Body of pancreas (tissue), 4 donors: ENCODE measurements at regions not wholly inside any gene's neighbourhood (a gene's known extent, or its start where the extent isn't known, plus 50 kb on each side); places are given as distances from the start of the nearest gene placed in this dataset.

Source experiments
- ATAC-seq: fragments of 150-250 bp; one replicate; pipeline ENCODE4 v1.9.1; 2016
- DNase-seq, 4 donors: peaks; one replicate each; pipeline ENCODE4 v3.0.0-alpha.2; 2019
- H3K27ac ChIP-seq, 4 donors: fragments of 200-600 bp; sonication (generic); 1 replicate in 3 of 4; 2 replicates in 1 of 4; pipeline versions ENCODE4 v1.5.1 to v1.6.1; 2016 to 2019; ENCODE audit warnings: mild to moderate bottlenecking in 1 of 4, mixed read lengths in 1 of 4, moderate library complexity in 1 of 4
- H3K27me3 ChIP-seq, 2 donors: fragments of 200-600 bp; sonication (generic); one replicate each; pipeline ENCODE4 v1.6.0; 2016; ENCODE audit warnings: mild to moderate bottlenecking in 1 of 2
- H3K36me3 ChIP-seq, 2 donors: fragments of 200-600 bp; sonication (generic); replicated peaks in 1 of 2; 2 replicates each; pipeline ENCODE4 v1.5.1; 2016; ENCODE audit warnings: low read depth in 2 of 2; ENCODE audit not compliant: insufficient read depth in 1 of 2
- H3K4me1 ChIP-seq: fragments of 200-600 bp; sonication (generic); one replicate; pipeline ENCODE4 v1.6.0; 2016
- H3K4me3 ChIP-seq, 2 donors: fragments of 200-600 bp; sonication (generic); 1 replicate in 1 of 2; 2 replicates in 1 of 2; pipeline ENCODE4 v1.5.1; 2016 to 2019
- H3K9me3 ChIP-seq, 3 donors: fragments of 200-600 bp; sonication (generic); 1 replicate in 2 of 3; 2 replicates in 1 of 3; pipeline ENCODE4 v1.5.1; 2016
- POLR2A ChIP-seq, 3 donors: fragments of 450-650 bp; IDR thresholded peaks; one replicate each; pipeline ENCODE4 v1.6.1; 2016; ENCODE audit warnings: antibody characterized with exemption in 3 of 3, mild to moderate bottlenecking in 2 of 3
- WGBS, 2 donors: methylation state at CpG; one replicate each; pipeline ENCODE4 v1.1.5; 2017; 5-methylcytosine and 5-hydroxymethylcytosine counted together
- intact Hi-C: fragments of 100-400 bp; cut with DNase I; formaldehyde crosslinking; loops from one replicate; pipeline ENCODE4 v1.15.1; 2023
- TF ChIP-seq, protein P1 (sequence below), 7 experiments: fragments of 450-650 bp in 4 of 7; fragments of 200-600 bp in 3 of 7; sonication (generic) in 3 of 7; IDR thresholded peaks; one replicate each; pipeline ENCODE4 v1.5.1; 2016 to 2019; ENCODE audit warnings: antibody characterized with exemption in 7 of 7

- TF ChIP-seq, protein P1, sequence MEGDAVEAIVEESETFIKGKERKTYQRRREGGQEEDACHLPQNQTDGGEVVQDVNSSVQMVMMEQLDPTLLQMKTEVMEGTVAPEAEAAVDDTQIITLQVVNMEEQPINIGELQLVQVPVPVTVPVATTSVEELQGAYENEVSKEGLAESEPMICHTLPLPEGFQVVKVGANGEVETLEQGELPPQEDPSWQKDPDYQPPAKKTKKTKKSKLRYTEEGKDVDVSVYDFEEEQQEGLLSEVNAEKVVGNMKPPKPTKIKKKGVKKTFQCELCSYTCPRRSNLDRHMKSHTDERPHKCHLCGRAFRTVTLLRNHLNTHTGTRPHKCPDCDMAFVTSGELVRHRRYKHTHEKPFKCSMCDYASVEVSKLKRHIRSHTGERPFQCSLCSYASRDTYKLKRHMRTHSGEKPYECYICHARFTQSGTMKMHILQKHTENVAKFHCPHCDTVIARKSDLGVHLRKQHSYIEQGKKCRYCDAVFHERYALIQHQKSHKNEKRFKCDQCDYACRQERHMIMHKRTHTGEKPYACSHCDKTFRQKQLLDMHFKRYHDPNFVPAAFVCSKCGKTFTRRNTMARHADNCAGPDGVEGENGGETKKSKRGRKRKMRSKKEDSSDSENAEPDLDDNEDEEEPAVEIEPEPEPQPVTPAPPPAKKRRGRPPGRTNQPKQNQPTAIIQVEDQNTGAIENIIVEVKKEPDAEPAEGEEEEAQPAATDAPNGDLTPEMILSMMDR (IDR thresholded peaks at IDR 0.05), result no peak
- no peak for TF ChIP-seq POLR2A (IDR thresholded peaks at IDR 0.05)
- Histone ChIP-seq H3K4me1 (peaks cover 9% of the 10 kb centered on the region), H3K4me3 (no peak overlapping the region), H3K9me3 (no peaks in the 10 kb centered on the region), H3K27me3 (no peaks in the 10 kb centered on the region), H3K36me3 (no peaks in the 10 kb centered on the region), H3K27ac (no peak overlapping the region)
- 4 to 6% methylated on average over 10 of the region's 10 CpGs for WGBS, 2 donors
- intact Hi-C loops, result no loop called here
- no peak for DNase-seq
- no peak for ATAC-seq
Measured at GRCh38 chr6:28657381-28657768, 131.7 kb downstream of the GPX5 start.

DNA sequence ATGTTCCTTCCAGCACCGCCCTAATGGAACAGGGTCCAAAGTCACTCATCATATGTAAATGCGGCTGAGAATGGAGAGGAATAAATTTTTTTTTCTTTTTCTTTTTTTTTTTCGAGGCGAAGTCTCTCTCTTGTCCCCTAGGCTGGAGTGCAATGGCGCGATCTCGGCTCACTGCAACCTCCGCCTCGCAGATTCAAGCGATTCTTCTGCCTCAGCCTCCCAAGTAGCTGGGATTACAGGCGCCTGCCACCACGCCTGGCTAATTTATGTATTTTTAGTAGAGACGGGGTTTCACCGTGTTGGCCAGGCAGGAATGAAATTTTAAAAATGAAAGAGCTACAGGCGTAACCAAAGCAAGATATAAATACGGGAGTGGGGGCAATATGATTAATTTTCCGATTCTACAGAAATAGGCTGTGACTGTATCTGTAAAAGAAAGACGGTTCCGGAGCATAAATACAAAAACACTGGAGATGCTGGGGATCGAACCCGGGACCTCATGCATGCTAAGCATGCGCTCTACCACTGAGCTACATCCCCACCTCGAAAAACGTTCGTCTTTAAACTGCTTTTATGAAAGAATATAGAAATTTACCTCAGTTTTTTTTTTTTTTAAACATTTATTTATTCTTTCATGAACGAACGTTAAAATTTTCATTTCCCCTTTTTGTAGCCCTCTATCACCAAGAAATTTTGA, 132.2 kb downstream of the GPX5 start:
- no peak for TF ChIP-seq POLR2A (IDR thresholded peaks at IDR 0.05)
- TF ChIP-seq, protein P1 (IDR thresholded peaks at IDR 0.05), result no peak
- peaks cover 9% of the 10 kb centered on the region for H3K4me1 ChIP-seq
- WGBS, 2 donors, result 3 to 6% methylated on average over 27 of the region's 27 CpGs
- H3K27me3 ChIP-seq, result no peaks in the 10 kb centered on the region
- H3K9me3 ChIP-seq, result no peaks in the 10 kb centered on the region
- intact Hi-C loops, result no loop called here
- H3K27ac ChIP-seq, result no peak overlapping the region
- H3K36me3 ChIP-seq, result no peaks in the 10 kb centered on the region
- ATAC-seq (peak; percentile 52), DNase-seq (peak; percentile 29 to 69 (median 39))
- no peak overlapping the region for H3K4me3 ChIP-seq

GRCh38 chr6:28658475-28659249, 133.0 kb downstream of the GPX5 start:
- Histone ChIP-seq H3K4me1 (peaks cover 9% of the 10 kb centered on the region), H3K27me3 (no peaks in the 10 kb centered on the region), H3K36me3 (no peaks in the 10 kb centered on the region), H3K4me3 (no peak overlapping the region), H3K9me3 (no peaks in the 10 kb centered on the region), H3K27ac (no peak overlapping the region)
- TF ChIP-seq POLR2A (IDR thresholded peaks at IDR 0.05), result no peak
- TF ChIP-seq, protein P1 (IDR thresholded peaks at IDR 0.05), result no peak
- intact Hi-C loops, result no loop called here
- DNase-seq, result no peak
- ATAC-seq, result no peak
- WGBS, 2 donors, result 3 to 4% methylated on average over 16 of the region's 16 CpGs

GRCh38 chr6:28659250-28659566, 133.5 kb downstream of the GPX5 start:
- Histone ChIP-seq H3K9me3 (no peaks in the 10 kb centered on the region), H3K36me3 (no peaks in the 10 kb centered on the region), H3K4me3 (no peak overlapping the region), H3K4me1 (peaks cover 9% of the 10 kb centered on the region), H3K27me3 (no peaks in the 10 kb centered on the region), H3K27ac (no peak overlapping the region)
- no peak for ATAC-seq
- DNase-seq, result no peak
- WGBS, 2 donors, result 38 to 65% methylated on average over 2 of the region's 2 CpGs
- TF ChIP-seq POLR2A (IDR thresholded peaks at IDR 0.05), result no peak
- TF ChIP-seq, protein P1 (IDR thresholded peaks at IDR 0.05), result no peak
- intact Hi-C loops, result no loop called here
